Lower leg skin (tissue), 4 donors: ENCODE measurements at regions not wholly inside any gene's neighbourhood (a gene's known extent, or its start where the extent isn't known, plus 50 kb on each side); places are given as distances from the start of the nearest gene placed in this dataset.

ENCODE experiments used
- DNase-seq, 2 donors: peaks; one replicate each; pipeline ENCODE4 v3.0.0-alpha.2; 2019; ENCODE audit warnings: low spot score in 2 of 2
- H3K4me3 ChIP-seq: fragments of 200-600 bp; sonication (generic); 2 replicates; pipeline ENCODE4 v1.5.1; 2017; ENCODE audit warnings: mild to moderate bottlenecking, low read depth; ENCODE audit not compliant: poor library complexity, severe bottlenecking
- CTCF ChIP-seq, 3 donors: fragments of 450-650 bp; IDR thresholded peaks; one replicate each; pipeline ENCODE4 v1.5.1; 2016; ENCODE audit warnings: antibody characterized with exemption in 3 of 3, mild to moderate bottlenecking in 3 of 3, moderate library complexity in 2 of 3
- POLR2A ChIP-seq, 2 donors: fragments of 450-650 bp; IDR thresholded peaks; one replicate each; pipeline ENCODE4 v1.6.1; 2016 to 2017; ENCODE audit warnings: antibody characterized with exemption in 2 of 2, mild to moderate bottlenecking in 1 of 2, moderate library complexity in 1 of 2
- WGBS, 2 donors: methylation state at CpG; one replicate each; pipeline ENCODE4 v1.1.5; 2018; 5-methylcytosine and 5-hydroxymethylcytosine counted together
- intact Hi-C: fragments of 100-400 bp; cut with DNase I; formaldehyde crosslinking; loops from one replicate; pipeline ENCODE4 v1.15.0; 2023; ENCODE audit warnings: low total_unique reads

GRCh38 chr15:81442454-81442853 is 68.4 kb upstream of the TMC3 start:
- DNase-seq: no peak
- no peak for TF ChIP-seq POLR2A (IDR thresholded peaks at IDR 0.05)
- TF ChIP-seq CTCF (IDR thresholded peaks at IDR 0.05): no peak
- 76 to 87% methylated on average over 1 of the region's 1 CpG for WGBS, 2 donors
- no peak overlapping the region for H3K4me3 ChIP-seq
- intact Hi-C loops: no loop called here

- TF ChIP-seq CTCF (IDR thresholded peaks at IDR 0.05) (no peak), POLR2A (IDR thresholded peaks at IDR 0.05) (no peak)
- no peak for DNase-seq
- H3K4me3 ChIP-seq: no peak overlapping the region
- intact Hi-C loops: no loop called here
These were observed 60.8 kb upstream of the TMC3 start for GRCh38 chr15:81434851-81435250.

- no peak for DNase-seq
- H3K4me3 ChIP-seq: no peak overlapping the region
- no peak for TF ChIP-seq POLR2A (IDR thresholded peaks at IDR 0.05)
- TF ChIP-seq CTCF (IDR thresholded peaks at IDR 0.05): no peak
- WGBS, 2 donors: 58 to 73% methylated on average over 3 of the region's 3 CpGs
- intact Hi-C loops: no loop called here
These were observed 59.4 kb upstream of the TMC3 start for GRCh38 chr15:81433462-81433861.

GRCh38 chr15:81432179-81432578 is 58.2 kb upstream of the TMC3 start:
- H3K4me3 ChIP-seq: no peak overlapping the region
- 37 to 62% methylated on average over 2 of the region's 2 CpGs for WGBS, 2 donors
- intact Hi-C loops: no loop called here
- no peak for DNase-seq
- no peak for TF ChIP-seq CTCF (IDR thresholded peaks at IDR 0.05)
- no peak for TF ChIP-seq POLR2A (IDR thresholded peaks at IDR 0.05)

- no peak overlapping the region for H3K4me3 ChIP-seq
- TF ChIP-seq POLR2A (IDR thresholded peaks at IDR 0.05) (no peak), CTCF (IDR thresholded peaks at IDR 0.05) (no peak)
- DNase-seq: no peak
- WGBS, 2 donors: 85 to 88% methylated on average over 6 of the region's 6 CpGs
- intact Hi-C loops: no loop called here
These were observed 53.2 kb upstream of the TMC3 start for GRCh38 chr15:81427176-81427575.

- no peak for TF ChIP-seq CTCF (IDR thresholded peaks at IDR 0.05)
- TF ChIP-seq POLR2A (IDR thresholded peaks at IDR 0.05): no peak
- 88 to 94% methylated on average over 1 of the region's 1 CpG for WGBS, 2 donors
These were observed 51.9 kb upstream of the TMC3 start for GRCh38 chr15:81425905-81426304.

More at GRCh38 chr15:81425905-81426304, 51.9 kb upstream of the TMC3 start:
- no peak for DNase-seq
- H3K4me3 ChIP-seq: no peak overlapping the region
- intact Hi-C loops: no loop called here
